H1 (cell line): ENCODE measurements at regions not wholly inside any gene's neighbourhood (a gene's known extent, or its start where the extent isn't known, plus 50 kb on each side); places are given as distances from the start of the nearest gene placed in this dataset.

Source experiments
- CTCF ChIA-PET: fragments of 300-600 bp; sonication (Branson Sonifier 250); formaldehyde crosslinking; loops from one replicate; lab custom pipeline; 2021; ENCODE audit not compliant: partially characterized antibody; lab: Charles Lee
- POLR2A ChIA-PET: fragments of 300-600 bp; sonication (Branson Sonifier 250); formaldehyde crosslinking; loops from one replicate; lab custom pipeline; 2021; ENCODE audit warnings: inconsistent platforms; ENCODE audit not compliant: partially characterized antibody; lab: Charles Lee
- DNase-seq, 2 experiments: peaks; one replicate each; pipeline versions ENCODE4 v3.0.0 to v3.0.0-alpha.2; 2010 to 2022; ENCODE audit warnings: low spot score in 2 of 2, low read depth in 1 of 2, mixed read lengths in 1 of 2
- FAIRE-seq: peaks from 2 replicates; lab custom pipeline; 2011; peaks lifted over from hg19 to GRCh38; lab: Jason Lieb, UNC
- H2AFZ ChIP-seq: 2 replicates; pipeline ENCODE4 v1.8.1; 2012; ENCODE audit warnings: low read length, inconsistent platforms
- H2AK5ac ChIP-seq: 2 replicates; pipeline ENCODE4 v1.6.1; 2013; ENCODE audit warnings: low read depth, low read length
- H2BK120ac ChIP-seq: replicated peaks from 2 replicates; pipeline ENCODE3; 2013; ENCODE audit warnings: low read depth, low read length, inconsistent platforms
- H2BK12ac ChIP-seq: 2 replicates; pipeline ENCODE4 v1.6.1; 2013; ENCODE audit warnings: low read depth, low read length
- H2BK15ac ChIP-seq: 2 replicates; pipeline ENCODE4 v1.6.1; 2013; ENCODE audit warnings: low read length
- H2BK20ac ChIP-seq: 2 replicates; pipeline ENCODE4 v1.6.1; 2013; ENCODE audit warnings: low read length
- H2BK5ac ChIP-seq: 2 replicates; pipeline ENCODE4 v1.6.1; 2013; ENCODE audit warnings: low read depth, low read length
- H3K14ac ChIP-seq: 2 replicates; pipeline ENCODE4 v1.6.1; 2013; ENCODE audit warnings: inconsistent platforms; ENCODE audit not compliant: insufficient read length
- H3K18ac ChIP-seq: 2 replicates; pipeline ENCODE4 v1.6.1; 2013; ENCODE audit warnings: low read length; ENCODE audit errors: extremely low read depth
- H3K23ac ChIP-seq: 2 replicates; pipeline ENCODE4 v1.6.1; 2013; ENCODE audit warnings: inconsistent platforms; ENCODE audit not compliant: insufficient read length
- H3K23me2 ChIP-seq: 2 replicates; pipeline ENCODE4 v1.6.1; 2013; ENCODE audit warnings: low read depth, low read length
- H3K27ac ChIP-seq: 2 replicates; pipeline ENCODE4 v1.6.1; 2011; ENCODE audit warnings: low read depth, low read length, inconsistent platforms
- H3K27me3 ChIP-seq, 4 experiments: replicated peaks in 1 of 4; 1 replicate in 1 of 4; 2 replicates in 3 of 4; pipeline versions ENCODE4 v1.6.1 to v1.8.1; 2011 to 2013; ENCODE audit warnings: low read length in 3 of 4, mild to moderate bottlenecking in 3 of 4, inconsistent platforms in 2 of 4, mixed read lengths in 2 of 4, moderate library complexity in 1 of 4; ENCODE audit not compliant: control insufficient read depth in 3 of 4, insufficient read depth in 3 of 4; ENCODE audit errors: extremely low read depth in 1 of 4
- H3K36me3 ChIP-seq, 4 experiments: 2 replicates each; pipeline versions ENCODE4 v1.6.1 to v1.8.1; 2011 to 2013; ENCODE audit warnings: mild to moderate bottlenecking in 4 of 4, low read length in 3 of 4, moderate library complexity in 2 of 4, control low read depth in 1 of 4, inconsistent platforms in 1 of 4; ENCODE audit not compliant: insufficient read depth in 4 of 4, control insufficient read depth in 2 of 4
- H3K4ac ChIP-seq: replicated peaks from 2 replicates; pipeline ENCODE3; 2013; ENCODE audit warnings: low read length, low read depth, mixed read lengths, inconsistent platforms; ENCODE audit not compliant: insufficient read length
- H3K4me1 ChIP-seq, 4 experiments: replicated peaks in 1 of 4; 1 replicate in 1 of 4; 2 replicates in 3 of 4; pipeline versions ENCODE4 v1.6.1 to v1.8.1; 2011 to 2013; ENCODE audit warnings: low read length in 3 of 4, inconsistent platforms in 2 of 4, mixed read lengths in 1 of 4; ENCODE audit not compliant: insufficient read depth in 4 of 4, control insufficient read depth in 3 of 4
- H3K4me2 ChIP-seq, 2 experiments: 2 replicates each; pipeline versions ENCODE4 v1.6.1 to v1.8.1; 2011 to 2013; ENCODE audit warnings: low read depth in 2 of 2, low read length in 2 of 2, control low read depth in 1 of 2, inconsistent platforms in 1 of 2, mild to moderate bottlenecking in 1 of 2; ENCODE audit not compliant: insufficient read depth in 1 of 2
- H3K4me3 ChIP-seq, 4 experiments: fragments of 200-600, 300-600 bp in 1 of 4; sonication (generic), shearing (Covaris generic), sonication (Bioruptor Twin) in 1 of 4; 2 replicates each; pipeline versions ENCODE4 v1.5.1 to v1.8.1; 2011 to 2016; ENCODE audit warnings: low read length in 4 of 4, low read depth in 3 of 4, control low read depth in 2 of 4, inconsistent platforms in 2 of 4, mild to moderate bottlenecking in 2 of 4, mixed read lengths in 1 of 4, moderate library complexity in 1 of 4; ENCODE audit not compliant: insufficient read depth in 2 of 4; ENCODE audit errors: extremely low read depth in 1 of 4
- H3K56ac ChIP-seq: replicated peaks from 2 replicates; pipeline ENCODE3; 2013; ENCODE audit warnings: low read depth, mild to moderate bottlenecking, mixed read lengths, low read length, inconsistent platforms; ENCODE audit not compliant: insufficient read length
- H3K79me1 ChIP-seq: 2 replicates; pipeline ENCODE4 v1.6.1; 2013; ENCODE audit warnings: low read depth, low read length, control low read depth
- H3K79me2 ChIP-seq, 2 experiments: 2 replicates each; pipeline versions ENCODE4 v1.6.1 to v1.8.1; 2012 to 2013; ENCODE audit warnings: low read length in 2 of 2, mild to moderate bottlenecking in 2 of 2, inconsistent platforms in 1 of 2; ENCODE audit not compliant: insufficient read depth in 2 of 2, control insufficient read depth in 1 of 2
- H3K9ac ChIP-seq, 4 experiments: replicated peaks in 1 of 4; 1 replicate in 1 of 4; 2 replicates in 3 of 4; pipeline versions ENCODE4 v1.6.1 to v1.8.1; 2011 to 2013; ENCODE audit warnings: low read depth in 3 of 4, low read length in 3 of 4, control low read depth in 2 of 4, mild to moderate bottlenecking in 2 of 4, moderate library complexity in 2 of 4, inconsistent platforms in 1 of 4; ENCODE audit errors: extremely low read depth in 1 of 4
- H3K9me3 ChIP-seq, 2 experiments: 2 replicates each; pipeline versions ENCODE4 v1.6.1 to v1.8.1; 2012 to 2013; ENCODE audit warnings: mild to moderate bottlenecking in 2 of 2, moderate library complexity in 2 of 2, control low read depth in 1 of 2, inconsistent platforms in 1 of 2, low read depth in 1 of 2, low read length in 1 of 2, mixed read lengths in 1 of 2; ENCODE audit not compliant: insufficient read depth in 2 of 2
- H4K20me1 ChIP-seq, 2 experiments: replicated peaks in 1 of 2; 2 replicates each; pipeline versions ENCODE3 to v1.8.1; 2011 to 2013; ENCODE audit warnings: inconsistent platforms in 2 of 2, low read length in 2 of 2, mild to moderate bottlenecking in 1 of 2; ENCODE audit not compliant: insufficient read depth in 2 of 2, control insufficient read depth in 1 of 2
- H4K5ac ChIP-seq: 2 replicates; pipeline ENCODE4 v1.6.1; 2013; ENCODE audit warnings: low read length, low read depth, mixed read lengths, inconsistent platforms; ENCODE audit not compliant: insufficient read length
- H4K8ac ChIP-seq: 2 replicates; pipeline ENCODE4 v1.8.0; 2013; ENCODE audit warnings: mild to moderate bottlenecking, moderate library complexity, low read length, inconsistent platforms; ENCODE audit not compliant: insufficient read depth; ENCODE audit errors: extremely low read depth
- H4K91ac ChIP-seq: replicated peaks from 2 replicates; pipeline ENCODE3; 2013; ENCODE audit warnings: low read length, mixed read lengths, inconsistent platforms; ENCODE audit not compliant: insufficient read length
- CTCF ChIP-seq, 3 experiments: IDR thresholded peaks; 1 replicate in 2 of 3; 2 replicates in 1 of 3; pipeline versions ENCODE4 v1.5.1 to v1.6.1; 2011; ENCODE audit warnings: low read length in 3 of 3, mild to moderate bottlenecking in 3 of 3, inconsistent platforms in 2 of 3, low read depth in 1 of 3, moderate library complexity in 1 of 3; ENCODE audit not compliant: insufficient read depth in 1 of 3; ENCODE audit errors: control extremely low read depth in 1 of 3
- JUN ChIP-seq: IDR thresholded peaks from 2 replicates; pipeline ENCODE4 v1.6.1; 2011; ENCODE audit warnings: low read depth, mild to moderate bottlenecking, improper control_type of control experiment, low read length
- MAFK ChIP-seq: IDR thresholded peaks from 2 replicates; pipeline ENCODE4 v1.6.1; 2012; ENCODE audit warnings: low read depth, mild to moderate bottlenecking, improper control_type of control experiment, low read length
- SIRT6 ChIP-seq: IDR thresholded peaks from one replicate; pipeline ENCODE4 v1.7.1; 2012; ENCODE audit warnings: low read length, inconsistent platforms
- WGBS, 2 experiments: shearing (Covaris generic) in 1 of 2; methylation state at CpG; one replicate each; pipeline versions ENCODE4 v1.1.6 to v1.1.7; 2013 to 2015; ENCODE audit warnings: low lambda C conversion rate in 2 of 2, mixed read lengths in 2 of 2, inconsistent platforms in 1 of 2, low coverage in 1 of 2, missing lambda C conversion rate in 1 of 2; ENCODE audit not compliant: insufficient replicate concordance in 2 of 2, insufficient coverage in 1 of 2, insufficient read length in 1 of 2; ENCODE audit errors: extremely low coverage in 1 of 2, missing lambda C conversion rate in 1 of 2; 5-methylcytosine and 5-hydroxymethylcytosine counted together

- CTCF ChIA-PET = no interaction called here
- no peak overlapping the region for H3K18ac ChIP-seq
- H3K4me3 ChIP-seq = no peak overlapping the region
- H3K56ac ChIP-seq = no peak overlapping the region
- no peak overlapping the region for H2BK20ac ChIP-seq
- H3K4me2 ChIP-seq = no peak overlapping the region
- no peaks in the 10 kb centered on the region for H3K27me3 ChIP-seq
- H3K9ac ChIP-seq = no peak overlapping the region
- H2BK12ac ChIP-seq = no peak overlapping the region
- no peaks in the 10 kb centered on the region for H3K79me1 ChIP-seq
- H3K9me3 ChIP-seq = no peaks in the 10 kb centered on the region
- no peaks in the 10 kb centered on the region for H3K79me2 ChIP-seq
- H3K36me3 ChIP-seq = no peaks in the 10 kb centered on the region
- H2AK5ac ChIP-seq = no peak overlapping the region
- no peak overlapping the region for H2AFZ ChIP-seq
- no peak overlapping the region for H3K27ac ChIP-seq
- H4K20me1 ChIP-seq = no peaks in the 10 kb centered on the region
- no peak overlapping the region for H4K5ac ChIP-seq
- H2BK120ac ChIP-seq = no peak overlapping the region
- no peak overlapping the region for H2BK5ac ChIP-seq
- no peak overlapping the region for H4K91ac ChIP-seq
- DNase-seq = no peak
- H3K23me2 ChIP-seq = no peaks in the 10 kb centered on the region
- no peak for FAIRE-seq
- H3K23ac ChIP-seq = no peak overlapping the region
- peaks cover 0 to 10% (median 7%) of the 10 kb centered on the region in 4 experiments; a peak in 6 of 7 replicates for H3K4me1 ChIP-seq
- H2BK15ac ChIP-seq = no peak overlapping the region
- no peak overlapping the region for H4K8ac ChIP-seq
- H3K14ac ChIP-seq = no peak overlapping the region
- peak; percentile 96 for TF ChIP-seq MAFK
- no peak for TF ChIP-seq JUN
- TF ChIP-seq SIRT6 = no peak
- TF ChIP-seq CTCF (IDR thresholded peaks at IDR 0.05; ENCODE audit: control extremely low read depth in 1 of 3, insufficient read depth in 1 of 3, low read depth in 1 of 3, low read length in 3 of 3) = no peak
- 97% methylated on average over 7 of the region's 7 CpGs; no CpG with 5 or more reads in 1 of the 2 experiments for WGBS, 2 experiments
- POLR2A ChIA-PET = no interaction called here
- H3K4ac ChIP-seq = no peak overlapping the region
Measured at GRCh38 chr18:76149734-76150133, 345.3 kb downstream of the ZNF516 start.
